Fibroblast of peridontal ligament (primary cell): ENCODE measurements at regions not wholly inside any gene's neighbourhood (a gene's known extent, or its start where the extent isn't known, plus 50 kb on each side); places are given as distances from the start of the nearest gene placed in this dataset.
"Not testable (repeated sequence)": the region's sequence is repeated elsewhere in the genome, so short reads cannot be mapped to it uniquely, and the experiment has no call there.

ENCODE experiments used
- DNase-seq: peaks from one replicate; pipeline ENCODE4 v3.0.0-alpha.2; 2010; ENCODE audit errors: extremely low read depth

GRCh38 chr1:234902774-234903547 lies 225.7 kb downstream of the TOMM20 start:
- no peak for DNase-seq

- DNase-seq: no peak
Observed at GRCh38 chr1:234901491-234902049, 227.1 kb downstream of the TOMM20 start.

- no peak for DNase-seq
Observed at GRCh38 chr1:234900595-234900994, 228.0 kb downstream of the TOMM20 start.

GRCh38 chr1:234899730-234900072 lies 228.9 kb downstream of the TOMM20 start:
- DNase-seq: no peak

- DNase-seq: no peak
Observed at GRCh38 chr1:234899041-234899729, 229.5 kb downstream of the TOMM20 start.

- no peak for DNase-seq
Observed at GRCh38 chr1:234898455-234899033, 230.1 kb downstream of the TOMM20 start.

- no peak for DNase-seq
Observed at GRCh38 chr1:234897754-234898454, 230.7 kb downstream of the TOMM20 start.

GRCh38 chr1:234897390-234897749 lies 231.3 kb downstream of the TOMM20 start:
- DNase-seq: no peak

GRCh38 chr1:234896477-234897389 lies 231.9 kb downstream of the TOMM20 start:
- no peak for DNase-seq

GRCh38 chr1:234893725-234894630 lies 234.7 kb downstream of the TOMM20 start:
- peak; percentile 66 for DNase-seq

- no peak for DNase-seq
Observed at GRCh38 chr1:234893359-234893724, 235.3 kb downstream of the TOMM20 start.

- no peak for DNase-seq
Observed at GRCh38 chr1:234892642-234893041, 236.0 kb downstream of the TOMM20 start.

- DNase-seq: no peak
Observed at GRCh38 chr1:234891427-234891826, 237.2 kb downstream of the TOMM20 start.

GRCh38 chr1:234889643-234890042 lies 239.0 kb downstream of the TOMM20 start:
- no peak for DNase-seq

- not testable (repeated sequence) for DNase-seq
Observed at GRCh38 chr1:234888247-234888646, 240.4 kb downstream of the TOMM20 start.

- peak; percentile 73 for DNase-seq
Observed at GRCh38 chr1:234887016-234887900, 241.4 kb downstream of the TOMM20 start.

- DNase-seq: no peak
Observed at GRCh38 chr1:234886081-234886984, 242.3 kb downstream of the TOMM20 start.

- DNase-seq: no peak
Observed at GRCh38 chr1:234885601-234886000, 243.0 kb downstream of the TOMM20 start.
